ENCODE measurements at regions not wholly inside any gene's neighbourhood (a gene's known extent, or its start where the extent isn't known, plus 50 kb on each side); places are given as distances from the start of the nearest gene placed in this dataset.

- intact Hi-C loops (cut with DNase I), result no loop called here
- DNase-seq, result no peak
These were observed 355.1 kb downstream of the GPATCH2 start for GRCh38 chr1:217275655-217276398.

GRCh38 chr1:217274927-217275654 lies 355.8 kb downstream of the GPATCH2 start:
- Histone ChIP-seq H3K36me3 (no peaks in the 10 kb centered on the region), H3K9me3 (no peaks in the 10 kb centered on the region), H3K4me3 (no peak overlapping the region), H3K4me1 (no peaks in the 10 kb centered on the region), H3K27me3 (no peaks in the 10 kb centered on the region), H3K27ac (peak overlapping the region in 3 of 4 donors; percentile 6 to 43 (median 38))
- TF ChIP-seq POLR2A (IDR thresholded peaks at IDR 0.05) (no peak), CTCF (IDR thresholded peaks at IDR 0.05) (no peak)
- WGBS, 2 donors, result 18 to 23% methylated on average over 2 of the region's 2 CpGs
- no peak for DNase-seq
- intact Hi-C loops (cut with DNase I), result no loop called here

More at GRCh38 chr1:217275655-217276398, 355.1 kb downstream of the GPATCH2 start:
- H3K36me3 ChIP-seq, result no peaks in the 10 kb centered on the region
- no peaks in the 10 kb centered on the region for H3K9me3 ChIP-seq
- H3K4me3 ChIP-seq, result no peak overlapping the region
- peak overlapping the region in 3 of 4 donors; percentile 6 to 43 (median 38) for H3K27ac ChIP-seq
- no peaks in the 10 kb centered on the region for H3K4me1 ChIP-seq
- no peaks in the 10 kb centered on the region for H3K27me3 ChIP-seq
- TF ChIP-seq POLR2A (IDR thresholded peaks at IDR 0.05) (no peak), CTCF (IDR thresholded peaks at IDR 0.05) (no peak)
- WGBS, 2 donors, result 43 to 47% methylated on average over 6 of the region's 6 CpGs

- no peak for DNase-seq
- no peaks in the 10 kb centered on the region for H3K36me3 ChIP-seq
- H3K4me1 ChIP-seq, result no peaks in the 10 kb centered on the region
- H3K4me3 ChIP-seq, result no peak overlapping the region
- H3K27ac ChIP-seq, result no peak overlapping the region
- TF ChIP-seq CTCF (IDR thresholded peaks at IDR 0.05), result no peak
- no peak for TF ChIP-seq POLR2A (IDR thresholded peaks at IDR 0.05)
- intact Hi-C loops (cut with DNase I), result no loop called here
- no peaks in the 10 kb centered on the region for H3K27me3 ChIP-seq
- no peaks in the 10 kb centered on the region for H3K9me3 ChIP-seq
These were observed 356.5 kb downstream of the GPATCH2 start for GRCh38 chr1:217274416-217274815.

- Histone ChIP-seq H3K36me3 (no peaks in the 10 kb centered on the region), H3K27ac (no peak overlapping the region), H3K27me3 (no peaks in the 10 kb centered on the region), H3K4me3 (no peak overlapping the region), H3K4me1 (no peaks in the 10 kb centered on the region), H3K9me3 (no peaks in the 10 kb centered on the region)
- 82 to 86% methylated on average over 7 to 10 of the region's 10 CpGs for WGBS, 2 donors
- intact Hi-C loops (cut with DNase I), result no loop called here
- DNase-seq, result no peak
- TF ChIP-seq CTCF (IDR thresholded peaks at IDR 0.05) (no peak), POLR2A (IDR thresholded peaks at IDR 0.05) (no peak)
These were observed 357.0 kb downstream of the GPATCH2 start for GRCh38 chr1:217273866-217274265.

- no peak for TF ChIP-seq CTCF (IDR thresholded peaks at IDR 0.05)
- TF ChIP-seq POLR2A (IDR thresholded peaks at IDR 0.05), result no peak
- H3K4me3 ChIP-seq, result no peak overlapping the region
- no peaks in the 10 kb centered on the region for H3K36me3 ChIP-seq
- no peaks in the 10 kb centered on the region for H3K27me3 ChIP-seq
- 27 to 45% methylated on average over 2 of the region's 2 CpGs for WGBS, 2 donors
- intact Hi-C loops (cut with DNase I), result no loop called here
- no peaks in the 10 kb centered on the region for H3K4me1 ChIP-seq
- no peak overlapping the region for H3K27ac ChIP-seq
- no peak for DNase-seq
- H3K9me3 ChIP-seq, result no peaks in the 10 kb centered on the region
These were observed 358.5 kb downstream of the GPATCH2 start for GRCh38 chr1:217272385-217272784.
